ENCODE measurements at regions not wholly inside any gene's neighbourhood (a gene's known extent, or its start where the extent isn't known, plus 50 kb on each side); places are given as distances from the start of the nearest gene placed in this dataset.

GRCh38 chr9:129557192-129558036 lies 63.5 kb downstream of the C9orf50 start:
- TF ChIP-seq CTCF (IDR thresholded peaks at IDR 0.05; ENCODE audit: insufficient read depth, low read length, severe bottlenecking), result no peak
- H3K36me3 ChIP-seq (ENCODE audit: control insufficient read depth, insufficient read depth, low read length), result no peaks in the 10 kb centered on the region
- DNase-seq (ENCODE audit: low read depth), result no peak
- H3K4me3 ChIP-seq (ENCODE audit: low read depth, low read length), result no peak overlapping the region
- no peak for FAIRE-seq
- no peaks in the 10 kb centered on the region for H3K27me3 ChIP-seq (ENCODE audit: control insufficient read depth, insufficient read depth, low read length)

GRCh38 chr9:129556491-129557191 lies 64.3 kb downstream of the C9orf50 start:
- Histone ChIP-seq H3K36me3 (ENCODE audit: control insufficient read depth, insufficient read depth, low read length) (no peaks in the 10 kb centered on the region), H3K4me3 (ENCODE audit: low read depth, low read length) (no peak overlapping the region), H3K27me3 (ENCODE audit: control insufficient read depth, insufficient read depth, low read length) (no peaks in the 10 kb centered on the region)
- DNase-seq (ENCODE audit: low read depth) (no peak), FAIRE-seq (no peak)
- TF ChIP-seq CTCF (IDR thresholded peaks at IDR 0.05; ENCODE audit: insufficient read depth, low read length, severe bottlenecking), result no peak

- no peaks in the 10 kb centered on the region for H3K27me3 ChIP-seq (ENCODE audit: control insufficient read depth, insufficient read depth, low read length)
- H3K4me3 ChIP-seq (ENCODE audit: low read depth, low read length), result no peak overlapping the region
- FAIRE-seq (no peak), DNase-seq (ENCODE audit: low read depth) (no peak)
- H3K36me3 ChIP-seq (ENCODE audit: control insufficient read depth, insufficient read depth, low read length), result no peaks in the 10 kb centered on the region
- TF ChIP-seq CTCF (IDR thresholded peaks at IDR 0.05; ENCODE audit: insufficient read depth, low read length, severe bottlenecking), result no peak
These were observed 65.2 kb downstream of the C9orf50 start for GRCh38 chr9:129555512-129556215.

- Histone ChIP-seq H3K36me3 (ENCODE audit: control insufficient read depth, insufficient read depth, low read length) (no peaks in the 10 kb centered on the region), H3K4me3 (ENCODE audit: low read depth, low read length) (no peak overlapping the region), H3K27me3 (ENCODE audit: control insufficient read depth, insufficient read depth, low read length) (no peaks in the 10 kb centered on the region)
- no peak for DNase-seq (ENCODE audit: low read depth)
- FAIRE-seq, result no peak
- TF ChIP-seq CTCF (IDR thresholded peaks at IDR 0.05; ENCODE audit: insufficient read depth, low read length, severe bottlenecking), result no peak
These were observed 66.3 kb downstream of the C9orf50 start for GRCh38 chr9:129554649-129555048.

- no peaks in the 10 kb centered on the region for H3K36me3 ChIP-seq (ENCODE audit: control insufficient read depth, insufficient read depth, low read length)
- FAIRE-seq (no peak), DNase-seq (ENCODE audit: low read depth) (no peak)
- TF ChIP-seq CTCF (IDR thresholded peaks at IDR 0.05; ENCODE audit: insufficient read depth, low read length, severe bottlenecking), result no peak
- no peak overlapping the region for H3K4me3 ChIP-seq (ENCODE audit: low read depth, low read length)
- no peaks in the 10 kb centered on the region for H3K27me3 ChIP-seq (ENCODE audit: control insufficient read depth, insufficient read depth, low read length)
These were observed 67.6 kb downstream of the C9orf50 start for GRCh38 chr9:129553277-129553676.
